IPS-NIHi7 (cell line): ENCODE measurements at regions not wholly inside any gene's neighbourhood (a gene's known extent, or its start where the extent isn't known, plus 50 kb on each side); places are given as distances from the start of the nearest gene placed in this dataset.
"Not testable (repeated sequence)": the region's sequence is repeated elsewhere in the genome, so short reads cannot be mapped to it uniquely, and the experiment has no call there.

Experiments used
- DNase-seq: peaks from one replicate; pipeline ENCODE4 v3.0.0; 2012; ENCODE audit warnings: mixed read lengths; ENCODE audit errors: extremely low spot score

DNA sequence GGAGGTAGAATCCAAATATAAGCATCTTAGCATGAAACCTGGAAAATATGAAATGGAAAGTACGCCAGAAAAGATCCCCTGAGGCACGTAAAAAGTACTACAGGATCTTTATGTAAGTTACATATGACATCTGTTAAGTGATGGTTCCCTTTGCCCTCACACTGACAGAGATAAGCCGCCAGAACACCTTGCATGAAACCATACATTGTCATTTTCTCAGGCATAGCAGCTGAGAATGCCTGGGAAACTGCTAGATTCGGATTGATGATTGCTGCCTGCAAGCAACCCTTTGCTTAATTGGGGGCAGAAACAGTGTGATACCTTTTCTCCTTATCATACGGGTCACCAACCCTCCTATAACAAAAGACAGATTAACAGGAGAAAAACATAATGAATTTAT, 826.6 kb upstream of the LRRN3 start:
- no peak for DNase-seq

DNA sequence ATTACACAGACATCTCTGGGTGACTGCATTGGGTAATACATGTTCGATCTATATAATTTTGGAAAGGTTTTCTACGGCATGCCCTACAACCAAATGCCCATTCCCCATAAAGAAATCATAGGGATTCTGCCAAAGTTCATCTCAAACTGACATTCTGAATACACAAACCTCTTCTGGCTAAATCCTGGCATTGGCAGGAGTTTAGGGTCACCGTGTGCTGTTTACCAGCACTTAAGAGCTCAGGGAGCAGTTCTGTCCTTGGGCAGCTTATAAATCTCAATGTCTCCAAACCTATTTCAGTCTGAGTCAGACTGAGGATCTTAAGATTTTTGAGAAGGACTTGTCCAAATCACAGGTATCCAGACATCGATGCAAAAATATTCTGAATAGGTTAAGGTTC, 809.6 kb upstream of the LRRN3 start:
- no peak for DNase-seq

DNA sequence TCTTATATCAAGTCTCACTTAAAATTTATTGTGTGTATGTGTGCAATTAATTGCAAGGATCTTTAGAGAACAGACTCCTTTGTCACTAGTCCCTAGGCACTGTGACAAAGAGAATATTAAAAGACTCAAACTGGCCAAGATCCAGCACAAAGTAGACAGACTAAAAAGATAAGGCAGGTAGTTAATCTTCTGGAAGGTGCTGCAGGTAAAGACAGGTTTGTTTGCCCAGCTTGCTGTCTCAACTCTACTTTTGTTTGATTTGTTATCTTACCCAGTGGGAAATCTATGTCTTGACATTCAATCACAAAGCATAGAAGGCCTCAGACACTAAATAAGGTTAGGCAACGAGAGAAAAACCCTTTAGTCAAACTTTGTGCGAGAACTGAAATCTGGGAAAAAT, 807.9 kb upstream of the LRRN3 start:
- no peak for DNase-seq

DNA sequence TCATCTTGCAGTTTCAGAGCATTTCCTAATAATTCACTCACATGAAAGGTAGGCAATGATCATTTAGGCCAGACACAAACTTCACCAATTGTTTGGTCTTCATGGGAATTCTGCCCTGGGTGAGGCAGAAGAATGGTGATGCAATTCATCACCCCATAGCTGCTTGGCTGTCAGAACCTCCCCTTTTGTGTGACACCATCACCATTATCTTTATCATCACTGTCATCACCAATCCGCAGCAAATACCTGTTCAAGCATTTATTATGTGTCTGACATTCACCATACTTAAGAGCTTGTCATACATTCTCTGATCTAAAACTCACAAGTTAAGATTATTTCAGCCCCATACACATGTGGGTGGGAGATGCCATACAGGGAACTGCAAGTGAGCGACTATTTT, 799.5 kb upstream of the LRRN3 start:
- no peak for DNase-seq

DNA sequence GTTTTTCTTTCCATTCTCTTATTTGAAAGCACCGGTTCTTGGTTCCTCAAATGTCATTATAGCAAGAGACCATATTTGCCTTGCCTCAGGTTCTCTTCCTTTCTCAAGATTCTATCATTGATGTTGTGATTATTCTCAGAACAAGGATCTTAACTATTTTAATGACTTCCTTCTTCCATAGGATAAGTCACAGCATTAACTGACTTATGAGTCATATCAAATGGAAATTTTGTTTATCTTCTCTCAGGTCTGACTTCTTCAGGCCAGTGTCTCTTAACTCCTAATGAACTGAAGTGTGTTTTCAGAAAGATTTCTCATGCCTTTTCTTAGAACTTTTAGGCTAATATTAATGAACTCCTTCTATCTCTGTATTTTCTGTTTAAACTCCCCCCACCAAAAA, 794.6 kb upstream of the LRRN3 start:
- no peak for DNase-seq

DNA sequence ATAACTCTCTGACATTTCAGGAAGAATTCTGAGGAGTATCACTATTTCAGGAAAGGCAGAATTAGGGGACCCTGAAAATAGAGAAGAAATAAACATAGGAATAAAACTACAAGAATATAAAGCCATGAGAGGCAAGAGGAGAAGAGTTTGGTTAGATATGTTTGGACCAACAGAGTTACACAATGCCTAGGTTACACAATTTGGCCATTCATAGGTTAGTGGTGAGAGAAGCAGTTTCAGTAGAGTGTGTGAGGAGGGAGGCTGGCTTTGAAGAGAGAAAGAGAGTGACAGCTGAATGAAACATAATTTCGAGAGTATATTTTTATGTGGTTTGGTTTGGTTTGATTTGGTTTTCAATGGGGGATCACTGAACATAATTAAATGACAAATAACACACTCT, 783.2 kb upstream of the LRRN3 start:
- DNase-seq, result no peak

DNA sequence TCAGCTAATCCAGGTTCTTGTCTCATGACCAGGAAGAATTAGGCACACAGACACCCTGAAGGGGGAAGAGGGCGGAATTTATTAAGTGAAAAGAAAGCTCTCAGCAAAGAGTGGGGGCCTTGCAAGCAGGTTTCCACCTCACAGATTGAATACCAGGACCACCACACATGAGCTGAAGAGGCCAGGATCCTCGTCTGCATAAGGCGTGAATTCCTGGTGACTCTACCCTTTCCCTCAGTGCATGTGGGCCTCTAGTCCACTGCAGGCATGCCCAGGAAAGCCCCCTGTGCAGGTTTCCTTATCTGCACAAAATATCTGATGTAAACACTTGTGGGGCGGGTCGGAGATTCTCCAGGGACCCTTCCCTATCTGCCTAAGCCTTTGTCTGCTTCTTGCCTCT, 782.1 kb upstream of the LRRN3 start:
- DNase-seq, result no peak

DNA sequence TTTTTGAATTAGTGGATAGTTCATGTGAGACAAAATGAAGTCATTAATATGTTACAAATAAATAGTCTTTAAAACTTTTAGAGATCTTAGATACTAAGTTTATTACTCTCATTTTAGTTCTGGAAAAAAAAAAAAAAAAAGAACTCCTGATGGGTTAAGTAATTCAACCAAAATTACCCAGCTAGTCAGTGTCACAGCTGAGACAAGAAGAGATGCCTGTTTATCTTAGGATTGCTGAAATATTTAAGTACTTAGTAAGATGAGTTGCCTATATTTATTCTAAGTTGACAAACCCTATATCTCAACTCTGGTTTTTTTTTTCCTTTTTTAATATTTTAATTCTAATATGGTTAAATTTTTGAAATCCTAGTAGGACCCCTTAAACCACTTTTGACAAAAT, 781.0 kb upstream of the LRRN3 start:
- DNase-seq, result no peak

DNA sequence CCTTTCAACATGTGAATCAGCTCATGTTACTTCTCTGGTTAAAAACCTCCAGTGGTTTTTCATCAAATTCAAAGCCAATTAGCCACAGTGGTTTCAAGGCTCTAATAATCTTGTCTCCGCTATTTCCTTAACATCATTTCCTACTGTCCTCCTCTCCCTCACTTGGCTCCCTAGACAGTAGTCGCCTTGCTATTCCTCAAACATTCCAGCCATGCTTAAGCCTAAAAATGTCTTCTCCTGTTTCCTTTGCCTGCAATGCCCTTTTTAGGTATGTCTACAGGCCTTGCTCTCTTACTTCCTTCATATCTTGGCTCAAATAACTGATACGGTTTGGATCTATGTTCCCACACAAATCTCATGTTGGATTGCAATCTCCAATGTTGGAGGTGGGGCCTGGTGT, 779.4 kb upstream of the LRRN3 start:
- no peak for DNase-seq

DNA sequence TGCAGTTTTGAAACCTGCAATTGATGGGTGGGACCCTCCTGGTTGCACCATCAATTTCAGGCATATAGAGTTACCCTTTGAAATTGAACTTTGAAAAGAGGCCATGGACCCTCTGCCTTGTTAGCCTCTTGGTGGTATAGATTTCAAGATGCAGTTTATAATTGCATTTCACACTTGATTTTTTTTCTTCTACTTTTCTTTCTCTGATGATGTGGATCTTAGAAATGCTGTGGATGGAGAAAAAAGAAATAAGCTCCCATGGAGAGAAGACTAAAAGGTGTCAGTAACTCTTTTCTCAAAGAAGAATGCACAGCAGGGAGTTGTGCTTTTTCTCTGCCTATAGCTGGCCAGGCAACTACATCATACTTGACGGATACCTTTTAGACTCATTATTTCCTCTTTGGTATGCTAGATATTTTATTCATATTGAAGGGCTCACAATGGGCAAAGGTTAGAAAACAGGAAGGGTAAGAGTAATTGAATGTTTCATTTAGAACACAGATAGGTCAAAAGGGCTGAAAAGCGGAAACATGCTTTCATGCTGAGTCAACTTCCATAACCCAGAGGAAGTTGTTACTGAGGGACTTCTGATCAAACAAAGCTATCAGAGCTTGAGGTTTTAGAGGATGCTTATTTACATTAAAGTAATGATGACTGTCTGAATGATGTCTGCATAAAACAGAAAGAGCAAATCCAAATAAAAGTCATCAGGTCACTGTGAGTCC, 773.2 kb upstream of the LRRN3 start:
- no peak for DNase-seq

DNA sequence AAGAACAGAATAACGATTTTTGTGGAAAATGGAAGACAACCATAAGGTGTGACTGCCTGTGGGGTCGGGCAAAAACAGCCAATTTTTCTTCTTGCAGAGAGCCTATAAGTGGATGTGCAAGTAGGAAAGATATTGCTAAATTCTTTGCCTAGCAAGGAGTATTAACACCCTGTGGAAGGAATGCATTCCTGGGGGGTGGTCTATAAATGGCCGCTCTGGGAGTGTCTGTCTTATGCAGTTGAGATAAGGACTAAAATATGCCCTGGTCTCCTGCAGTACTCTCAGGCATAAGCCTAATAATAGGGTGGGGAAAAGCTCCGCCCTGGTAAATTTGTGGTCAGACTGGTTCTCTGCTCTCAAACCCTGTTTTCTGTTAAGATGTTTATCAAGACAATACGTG, 770.6 kb upstream of the LRRN3 start:
- not testable (repeated sequence) for DNase-seq

DNA sequence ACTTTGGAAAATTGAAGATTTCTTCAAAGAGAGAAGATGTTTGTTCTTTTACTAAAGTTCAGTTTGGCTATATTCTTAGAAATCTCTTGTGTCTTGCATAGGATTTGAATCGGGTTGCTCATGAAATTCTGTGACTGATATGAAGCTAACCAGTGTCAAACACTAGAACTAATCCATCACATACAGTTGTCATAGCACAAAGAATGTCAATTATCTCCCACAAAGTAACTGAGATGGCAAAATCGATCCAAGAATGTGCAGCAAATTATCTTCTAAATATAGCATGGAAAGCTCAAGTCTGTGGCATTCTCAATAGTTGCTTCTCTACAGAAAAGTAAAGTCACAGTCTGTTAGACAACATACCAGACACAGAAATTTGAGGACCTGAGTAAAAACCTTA, 768.1 kb upstream of the LRRN3 start:
- no peak for DNase-seq

DNA sequence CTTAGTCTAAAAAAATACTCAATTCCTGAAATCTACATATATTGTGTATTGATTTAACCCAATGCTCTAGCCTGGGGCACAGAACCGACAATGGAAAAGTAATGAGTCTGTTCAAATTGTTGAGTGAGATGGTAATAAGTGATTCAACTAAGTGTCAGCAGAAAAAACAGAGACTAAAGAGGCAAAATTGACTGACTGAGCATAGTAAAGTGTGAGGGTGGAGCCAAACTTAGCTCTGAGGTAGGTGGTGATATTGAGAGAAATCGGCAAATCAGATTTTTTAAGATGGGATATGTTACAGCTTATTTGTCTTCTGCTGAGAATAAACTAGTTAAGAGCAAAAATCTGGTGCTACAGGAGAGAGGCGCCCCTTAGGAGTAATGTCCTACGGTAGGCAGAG, 764.0 kb upstream of the LRRN3 start:
- DNase-seq, result no peak

DNA sequence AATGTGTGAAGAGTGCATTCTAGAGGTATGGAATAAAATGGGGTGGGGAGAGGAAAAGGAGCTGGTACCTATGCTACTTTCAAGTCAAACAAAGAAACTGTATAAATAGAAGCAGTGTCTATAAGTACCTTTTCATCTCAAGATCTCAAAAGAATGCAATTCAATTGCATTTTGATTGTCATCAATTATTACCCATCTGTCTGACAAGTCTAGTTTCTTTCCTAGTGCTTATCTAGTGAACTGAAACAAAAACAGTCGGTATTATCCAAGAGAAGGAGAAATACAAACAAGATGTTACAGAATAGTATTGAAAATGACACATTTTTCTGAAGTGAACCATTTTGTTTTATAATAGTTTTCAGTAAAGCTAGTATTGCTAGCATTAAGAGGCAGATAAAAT, 754.5 kb upstream of the LRRN3 start:
- no peak for DNase-seq

DNA sequence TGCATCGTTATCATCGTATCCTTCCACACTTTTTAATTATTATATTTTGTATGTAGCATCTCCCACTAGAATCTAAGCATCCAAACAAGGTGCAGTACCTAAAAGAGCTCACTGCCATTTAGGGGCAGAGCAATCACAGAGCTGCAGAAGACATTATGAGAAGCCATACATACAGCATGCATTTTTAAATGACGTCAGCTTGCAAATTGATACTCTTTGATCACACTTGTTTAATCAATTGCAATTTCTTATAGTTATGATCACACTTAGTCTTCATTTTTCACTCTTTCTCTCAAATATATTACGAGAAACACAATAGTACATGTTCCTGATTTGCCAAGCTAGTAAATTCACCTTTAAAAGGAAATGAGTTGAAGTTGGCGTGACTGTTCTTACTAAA, 753.3 kb upstream of the LRRN3 start:
- DNase-seq, result no peak

DNA sequence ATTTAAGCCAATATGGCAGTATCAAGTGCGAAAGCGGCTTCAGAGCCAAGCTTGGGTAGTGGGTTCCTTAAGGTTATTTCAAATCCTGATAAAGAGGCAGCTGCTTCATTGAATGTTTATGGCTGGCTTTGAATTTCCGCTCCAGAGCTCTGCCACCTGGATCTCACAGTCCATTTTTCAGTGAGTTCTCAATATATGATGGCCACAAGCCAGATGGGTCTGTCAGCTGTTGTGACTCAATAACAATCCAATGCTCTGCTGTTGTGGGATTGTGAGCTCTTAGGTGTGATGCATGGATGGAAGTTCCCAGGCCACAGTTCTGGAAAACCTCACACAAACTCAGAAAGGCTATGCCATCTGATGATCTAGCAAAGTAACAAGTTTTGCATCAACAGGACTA, 743.8 kb upstream of the LRRN3 start:
- no peak for DNase-seq

DNA sequence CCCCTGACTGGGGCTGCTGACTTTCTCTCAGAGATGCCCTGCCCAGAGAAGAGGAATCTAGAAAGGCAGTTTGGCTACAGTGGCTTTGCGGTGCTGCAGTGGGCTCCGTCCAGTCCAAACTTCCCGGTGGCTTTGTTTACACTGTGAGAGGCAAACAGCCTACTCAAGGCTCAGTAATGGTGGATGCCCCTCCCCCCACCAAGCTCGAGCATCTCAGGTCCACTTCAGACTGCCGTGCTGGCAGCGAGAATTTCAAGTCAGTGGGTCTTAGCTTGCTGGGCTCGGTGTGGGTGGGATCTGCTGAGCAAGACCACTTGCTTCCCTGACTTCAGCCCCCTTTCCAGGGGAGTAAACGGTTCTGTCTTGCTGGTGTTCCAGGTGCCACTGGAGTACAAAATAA, 734.5 kb upstream of the LRRN3 start:
- no peak for DNase-seq

DNA sequence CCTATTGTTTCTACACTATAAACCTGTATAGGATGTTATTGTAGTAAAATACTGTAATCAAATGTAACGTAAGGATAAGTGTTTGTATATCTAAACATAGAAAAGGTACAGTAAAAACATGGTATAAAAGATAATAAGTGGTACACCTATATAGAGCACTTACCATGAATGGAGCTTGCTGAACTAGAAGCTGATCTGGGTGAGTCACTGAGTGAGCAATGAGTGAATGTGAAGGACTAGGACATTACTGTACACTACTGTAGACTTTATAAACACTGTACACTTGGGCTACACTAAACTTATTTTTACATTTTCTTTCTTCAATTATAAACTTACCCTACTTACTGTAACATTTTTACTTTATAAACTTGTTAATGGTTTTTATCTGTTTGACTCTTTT, 732.9 kb upstream of the LRRN3 start:
- no peak for DNase-seq

DNA sequence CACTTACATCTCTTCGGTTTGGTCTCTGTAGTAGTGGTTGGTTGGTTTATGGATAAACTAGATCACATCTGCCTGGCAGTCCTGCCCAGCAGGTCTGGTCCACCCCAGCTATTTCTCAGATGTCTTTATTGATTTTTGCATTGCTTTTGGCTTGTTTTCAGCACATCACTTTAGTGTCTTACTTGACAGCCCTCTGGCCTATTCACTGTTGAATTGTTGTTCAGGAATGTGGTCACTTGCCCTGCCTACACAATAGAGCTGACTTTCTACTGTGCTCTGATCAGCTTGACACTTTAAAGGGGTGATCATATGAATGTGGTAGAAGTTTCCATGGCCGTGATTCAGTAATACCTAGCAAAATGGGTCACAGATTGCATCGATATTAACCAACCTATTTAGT, 719.2 kb upstream of the LRRN3 start:
- no peak for DNase-seq

DNA sequence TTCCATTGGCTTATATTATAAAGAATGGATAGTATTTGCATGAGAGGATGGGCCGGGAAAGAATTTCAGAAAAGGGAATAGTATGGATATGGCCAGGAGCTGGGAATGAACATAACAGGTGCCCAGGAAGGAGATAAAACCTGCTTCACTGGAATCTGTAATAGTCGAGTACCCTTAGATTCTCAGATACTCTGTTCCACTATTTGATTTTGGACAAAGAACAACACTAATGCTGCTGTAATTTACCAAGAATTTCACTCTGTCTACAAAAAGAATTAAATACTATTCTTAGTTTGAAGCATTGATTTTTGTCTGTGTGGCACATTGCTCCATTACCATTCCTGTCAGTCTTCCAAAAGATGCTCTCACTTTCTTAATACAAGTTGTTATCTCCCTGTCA, 718.2 kb upstream of the LRRN3 start:
- no peak for DNase-seq

DNA sequence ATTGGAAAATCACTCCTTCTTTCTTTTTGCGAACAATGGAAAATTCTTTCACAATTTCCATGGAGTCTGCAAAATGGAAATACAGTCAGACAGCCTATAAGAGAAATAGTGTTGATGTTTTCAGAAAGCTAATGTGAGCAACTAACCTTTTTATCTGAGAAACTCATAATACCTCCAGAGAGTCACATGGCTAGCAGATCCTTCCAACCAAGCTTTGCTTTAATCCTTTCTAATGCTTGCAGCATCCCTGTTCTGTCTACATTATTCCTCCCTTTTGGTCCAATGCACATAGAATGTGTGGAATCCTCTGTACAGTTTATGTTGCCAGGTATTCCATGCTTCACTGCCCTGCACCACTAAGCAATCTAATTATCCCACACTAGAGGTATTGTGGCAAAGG, 717.5 kb upstream of the LRRN3 start:
- no peak for DNase-seq

DNA sequence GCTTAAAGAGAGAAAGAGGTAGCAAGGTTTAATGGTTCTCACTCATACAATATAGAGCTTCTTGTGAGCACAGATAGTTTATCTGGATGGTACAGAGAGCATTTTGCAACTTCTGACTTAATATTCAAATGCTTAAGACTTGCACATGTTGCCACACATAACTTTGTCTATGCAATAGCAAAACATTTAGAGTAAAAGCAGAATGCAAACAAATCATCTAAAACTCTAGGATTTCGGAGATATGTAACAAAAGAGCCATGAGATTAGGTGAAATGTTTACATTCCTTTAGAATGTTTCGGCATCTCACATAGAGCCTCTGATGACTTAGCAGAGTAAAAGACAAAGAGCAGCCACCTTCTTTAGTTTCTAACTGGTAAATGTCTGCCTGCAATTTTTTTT, 717.1 kb upstream of the LRRN3 start:
- no peak for DNase-seq

DNA sequence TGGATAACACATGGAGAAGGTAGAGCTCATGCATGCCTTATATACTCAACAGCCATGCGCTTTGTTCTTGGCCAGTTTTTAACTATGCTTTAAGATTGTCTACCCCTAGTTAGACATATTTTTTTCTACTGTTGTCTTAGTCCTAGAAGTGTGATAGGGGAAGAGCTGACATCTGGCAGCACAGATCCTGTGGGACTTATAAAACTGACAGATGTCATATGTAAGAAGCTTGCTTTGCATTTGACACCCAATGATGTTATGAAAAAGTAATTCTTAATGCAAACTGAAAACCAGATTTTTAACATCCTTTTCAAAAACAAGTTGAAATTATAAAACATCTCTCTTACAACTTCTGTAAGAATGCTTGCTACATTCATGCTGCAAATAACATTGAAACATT, 715.9 kb upstream of the LRRN3 start:
- DNase-seq, result no peak

DNA sequence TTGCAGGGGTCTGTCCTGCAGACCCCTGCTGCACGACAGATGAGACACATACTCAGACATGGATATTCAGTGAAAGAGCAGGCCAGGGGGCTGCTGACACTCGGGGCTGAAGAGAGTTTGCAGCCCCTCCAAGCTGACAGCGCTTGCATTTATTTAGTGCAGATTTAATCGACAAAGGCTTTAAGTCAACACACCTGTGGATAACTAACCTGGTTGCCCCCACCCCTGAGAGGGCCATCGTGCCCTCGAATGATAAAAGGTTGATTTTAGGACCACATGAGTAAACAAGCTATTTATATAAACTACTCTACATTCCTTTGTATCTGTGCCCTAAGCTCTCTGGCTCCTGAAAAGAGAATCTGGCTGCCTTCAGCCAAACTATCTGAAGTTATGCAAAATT, 708.2 kb upstream of the LRRN3 start:
- DNase-seq, result no peak

DNA sequence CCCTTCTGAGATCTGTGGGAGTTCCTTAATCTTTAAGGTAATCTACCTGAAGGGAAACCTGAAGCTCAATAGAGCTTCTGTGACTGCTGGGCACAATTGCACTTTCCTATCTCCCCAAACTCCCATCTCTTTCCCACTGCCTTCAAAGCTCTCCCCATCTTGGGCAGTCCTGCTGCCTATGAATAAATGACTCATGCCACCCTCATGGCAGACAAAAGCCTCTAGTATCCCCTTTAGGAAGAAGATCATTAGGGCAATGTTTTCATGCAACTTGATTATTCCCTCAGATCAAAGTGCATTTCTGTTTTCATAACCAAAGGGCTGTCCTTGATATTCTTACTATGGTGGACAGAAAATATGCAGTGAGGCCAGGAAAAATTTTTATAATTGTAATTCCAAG, 704.9 kb upstream of the LRRN3 start:
- no peak for DNase-seq
